Liver (tissue), 3 donors: ENCODE measurements at regions not wholly inside any gene's neighbourhood (a gene's known extent, or its start where the extent isn't known, plus 50 kb on each side); places are given as distances from the start of the nearest gene placed in this dataset.

Experiments
- CTCF ChIP-seq: fragments of 150-350 bp; IDR thresholded peaks from 2 replicates; pipeline ENCODE4 v1.5.1; 2017; ENCODE audit warnings: improper control_type of control experiment, low read depth, low read length; ENCODE audit not compliant: missing input control
- EGR1 ChIP-seq, 2 donors: IDR thresholded peaks; 2 replicates each; pipeline ENCODE4 v1.6.1; 2016 to 2018; ENCODE audit warnings: antibody characterized with exemption in 2 of 2, low read depth in 2 of 2
- FOXA1 ChIP-seq: IDR thresholded peaks from 2 replicates; pipeline ENCODE4 v1.6.1; 2016; ENCODE audit warnings: antibody characterized with exemption
- FOXA2 ChIP-seq: IDR thresholded peaks from 2 replicates; pipeline ENCODE4 v1.6.1; 2016; ENCODE audit warnings: antibody characterized with exemption
- JUND ChIP-seq, 2 donors: IDR thresholded peaks; 2 replicates each; pipeline ENCODE4 v1.6.1; 2016; ENCODE audit warnings: antibody characterized with exemption in 2 of 2
- NR2F2 ChIP-seq: IDR thresholded peaks from 2 replicates; pipeline ENCODE4 v1.6.1; 2016; ENCODE audit warnings: antibody characterized with exemption
- RAD21 ChIP-seq, 2 donors: IDR thresholded peaks; 2 replicates each; pipeline ENCODE4 v1.6.1; 2016; ENCODE audit warnings: antibody characterized with exemption in 2 of 2, mild to moderate bottlenecking in 2 of 2
- RXRA ChIP-seq, 2 donors: IDR thresholded peaks; 2 replicates each; pipeline ENCODE4 v1.6.1; 2017 to 2018; ENCODE audit warnings: antibody characterized with exemption in 2 of 2, mild to moderate bottlenecking in 1 of 2
- SP1 ChIP-seq: IDR thresholded peaks from 2 replicates; pipeline ENCODE4 v1.6.1; 2018; ENCODE audit warnings: antibody characterized with exemption, mild to moderate bottlenecking
- TAF1 ChIP-seq: conservative IDR thresholded peaks from 2 replicates; pipeline ENCODE4 v1.6.1; 2016; ENCODE audit warnings: antibody characterized with exemption, mild to moderate bottlenecking
- YY1 ChIP-seq: IDR thresholded peaks from 2 replicates; pipeline ENCODE4 v1.6.1; 2016; ENCODE audit warnings: antibody characterized with exemption, mild to moderate bottlenecking
- ZBTB33 ChIP-seq: IDR thresholded peaks from 2 replicates; pipeline ENCODE4 v1.6.1; 2016; ENCODE audit warnings: antibody characterized with exemption
- TF ChIP-seq, protein P1 (sequence below): IDR thresholded peaks from 2 replicates; pipeline ENCODE4 v1.6.1; 2016; ENCODE audit warnings: antibody characterized with exemption, mild to moderate bottlenecking
- TF ChIP-seq, protein P2 (sequence below): IDR thresholded peaks from 2 replicates; pipeline ENCODE4 v1.6.1; 2016; ENCODE audit warnings: antibody characterized with exemption
- donor health status: healthy.
- donor health status: healthy.

- no peak for TF ChIP-seq YY1
- no peak for TF ChIP-seq CTCF
- no peak for TF ChIP-seq TAF1
- no peak for TF ChIP-seq ZBTB33
- no peak for TF ChIP-seq SP1
- TF ChIP-seq RXRA (IDR thresholded peaks at IDR 0.05) = no peak
- no peak for TF ChIP-seq JUND (IDR thresholded peaks at IDR 0.05)
- TF ChIP-seq, protein P1, sequence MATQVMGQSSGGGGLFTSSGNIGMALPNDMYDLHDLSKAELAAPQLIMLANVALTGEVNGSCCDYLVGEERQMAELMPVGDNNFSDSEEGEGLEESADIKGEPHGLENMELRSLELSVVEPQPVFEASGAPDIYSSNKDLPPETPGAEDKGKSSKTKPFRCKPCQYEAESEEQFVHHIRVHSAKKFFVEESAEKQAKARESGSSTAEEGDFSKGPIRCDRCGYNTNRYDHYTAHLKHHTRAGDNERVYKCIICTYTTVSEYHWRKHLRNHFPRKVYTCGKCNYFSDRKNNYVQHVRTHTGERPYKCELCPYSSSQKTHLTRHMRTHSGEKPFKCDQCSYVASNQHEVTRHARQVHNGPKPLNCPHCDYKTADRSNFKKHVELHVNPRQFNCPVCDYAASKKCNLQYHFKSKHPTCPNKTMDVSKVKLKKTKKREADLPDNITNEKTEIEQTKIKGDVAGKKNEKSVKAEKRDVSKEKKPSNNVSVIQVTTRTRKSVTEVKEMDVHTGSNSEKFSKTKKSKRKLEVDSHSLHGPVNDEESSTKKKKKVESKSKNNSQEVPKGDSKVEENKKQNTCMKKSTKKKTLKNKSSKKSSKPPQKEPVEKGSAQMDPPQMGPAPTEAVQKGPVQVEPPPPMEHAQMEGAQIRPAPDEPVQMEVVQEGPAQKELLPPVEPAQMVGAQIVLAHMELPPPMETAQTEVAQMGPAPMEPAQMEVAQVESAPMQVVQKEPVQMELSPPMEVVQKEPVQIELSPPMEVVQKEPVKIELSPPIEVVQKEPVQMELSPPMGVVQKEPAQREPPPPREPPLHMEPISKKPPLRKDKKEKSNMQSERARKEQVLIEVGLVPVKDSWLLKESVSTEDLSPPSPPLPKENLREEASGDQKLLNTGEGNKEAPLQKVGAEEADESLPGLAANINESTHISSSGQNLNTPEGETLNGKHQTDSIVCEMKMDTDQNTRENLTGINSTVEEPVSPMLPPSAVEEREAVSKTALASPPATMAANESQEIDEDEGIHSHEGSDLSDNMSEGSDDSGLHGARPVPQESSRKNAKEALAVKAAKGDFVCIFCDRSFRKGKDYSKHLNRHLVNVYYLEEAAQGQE = no peak
- TF ChIP-seq, protein P2, sequence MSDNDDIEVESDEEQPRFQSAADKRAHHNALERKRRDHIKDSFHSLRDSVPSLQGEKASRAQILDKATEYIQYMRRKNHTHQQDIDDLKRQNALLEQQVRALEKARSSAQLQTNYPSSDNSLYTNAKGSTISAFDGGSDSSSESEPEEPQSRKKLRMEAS = no peak
- TF ChIP-seq RAD21 (IDR thresholded peaks at IDR 0.05) = no peak
- no peak for TF ChIP-seq EGR1 (IDR thresholded peaks at IDR 0.05; ENCODE audit: low read depth in 2 of 2)
- TF ChIP-seq FOXA1 = no peak
- no peak for TF ChIP-seq NR2F2
- TF ChIP-seq FOXA2 = no peak
Observed at GRCh38 chr16:82451449-82451848, 175.3 kb upstream of the CDH13 start.
